H9 (cell line): ENCODE measurements at regions not wholly inside any gene's neighbourhood (a gene's known extent, or its start where the extent isn't known, plus 50 kb on each side); places are given as distances from the start of the nearest gene placed in this dataset.

Source experiments
- DNase-seq: peaks from one replicate; pipeline ENCODE4 v3.0.0-alpha.2; 2017
- H2AFZ ChIP-seq: one replicate; pipeline ENCODE4 v1.6.1; 2013; ENCODE audit warnings: mild to moderate bottlenecking, low read length, control low read depth, moderate library complexity
- H2AK5ac ChIP-seq: 2 replicates; pipeline ENCODE4 v1.6.1; 2013; ENCODE audit warnings: low read length, control low read depth, mixed read lengths; ENCODE audit not compliant: insufficient read length
- H2BK120ac ChIP-seq: one replicate; pipeline ENCODE4 v1.6.1; 2013; ENCODE audit warnings: low read depth, mild to moderate bottlenecking, low read length, control low read depth, inconsistent platforms; ENCODE audit not compliant: poor library complexity, severe bottlenecking
- H2BK12ac ChIP-seq: 2 replicates; pipeline ENCODE4 v1.6.1; 2013; ENCODE audit warnings: low read length, control low read depth, mixed read lengths, low read depth; ENCODE audit not compliant: insufficient read length
- H2BK15ac ChIP-seq: 2 replicates; pipeline ENCODE4 v1.6.1; 2013; ENCODE audit warnings: low read depth, low read length, control low read depth
- H2BK20ac ChIP-seq: one replicate; pipeline ENCODE4 v1.6.1; 2013; ENCODE audit warnings: low read depth, mild to moderate bottlenecking, low read length, control low read depth, inconsistent platforms; ENCODE audit not compliant: poor library complexity, severe bottlenecking
- H2BK5ac ChIP-seq: 2 replicates; pipeline ENCODE4 v1.6.1; 2013; ENCODE audit warnings: low read length, control low read depth, mixed read lengths; ENCODE audit not compliant: insufficient read length
- H3K14ac ChIP-seq: 2 replicates; pipeline ENCODE4 v1.6.1; 2013; ENCODE audit warnings: low read length, control low read depth; ENCODE audit not compliant: insufficient read depth
- H3K18ac ChIP-seq: 2 replicates; pipeline ENCODE4 v1.6.1; 2013; ENCODE audit warnings: low read depth, mild to moderate bottlenecking, mixed read lengths, low read length, control low read depth; ENCODE audit not compliant: insufficient read length
- H3K23ac ChIP-seq: 2 replicates; pipeline ENCODE4 v1.6.1; 2013; ENCODE audit warnings: low read length, control low read depth, mixed read lengths, low read depth; ENCODE audit not compliant: insufficient read length
- H3K23me2 ChIP-seq: 2 replicates; pipeline ENCODE4 v1.6.1; 2013; ENCODE audit warnings: low read depth, mild to moderate bottlenecking, mixed read lengths, low read length, control low read depth; ENCODE audit not compliant: insufficient read length, poor library complexity, severe bottlenecking
- H3K27ac ChIP-seq: 2 replicates; pipeline ENCODE4 v1.5.1; 2013; ENCODE audit warnings: low read length, control low read depth, mixed read lengths, low read depth; ENCODE audit not compliant: insufficient read length
- H3K27me3 ChIP-seq: 2 replicates; pipeline ENCODE4 v1.6.1; 2013; ENCODE audit warnings: low read length, control low read depth, inconsistent platforms; ENCODE audit not compliant: insufficient read depth
- H3K4ac ChIP-seq: 2 replicates; pipeline ENCODE4 v1.6.1; 2013; ENCODE audit warnings: low read depth, mild to moderate bottlenecking, control low read depth, inconsistent platforms, low read length, moderate library complexity
- H3K4me1 ChIP-seq: 2 replicates; pipeline ENCODE4 v1.6.1; 2013; ENCODE audit warnings: low read length, control low read depth, inconsistent platforms; ENCODE audit not compliant: insufficient read depth
- H3K4me2 ChIP-seq: 2 replicates; pipeline ENCODE4 v1.6.1; 2013; ENCODE audit warnings: low read length, control low read depth, mixed read lengths; ENCODE audit not compliant: insufficient read length, insufficient read depth
- H3K56ac ChIP-seq: 2 replicates; pipeline ENCODE4 v1.6.1; 2013; ENCODE audit warnings: low read depth, mild to moderate bottlenecking, mixed read lengths, low read length, control low read depth; ENCODE audit not compliant: insufficient read length
- H3K79me1 ChIP-seq: 2 replicates; pipeline ENCODE4 v1.6.1; 2013; ENCODE audit warnings: low read depth, mild to moderate bottlenecking, moderate library complexity, low read length, control low read depth, inconsistent platforms; ENCODE audit not compliant: insufficient read depth, poor library complexity, severe bottlenecking
- H3K79me2 ChIP-seq: 2 replicates; pipeline ENCODE4 v1.6.1; 2013; ENCODE audit warnings: low read length, control low read depth, inconsistent platforms; ENCODE audit not compliant: insufficient read depth
- H3K9ac ChIP-seq: 2 replicates; pipeline ENCODE4 v1.6.1; 2013; ENCODE audit warnings: low read length, control low read depth, mixed read lengths; ENCODE audit not compliant: insufficient read length; ENCODE audit errors: extremely low read depth
- H3K9me3 ChIP-seq: one replicate; pipeline ENCODE4 v1.6.1; 2013; ENCODE audit warnings: low read depth, low read length, inconsistent platforms; ENCODE audit not compliant: control insufficient read depth
- H3T11ph ChIP-seq: one replicate; pipeline ENCODE4 v1.6.1; 2013; ENCODE audit warnings: mild to moderate bottlenecking, low read length, control low read depth, inconsistent platforms
- H4K20me1 ChIP-seq: one replicate; pipeline ENCODE4 v1.6.1; 2013; ENCODE audit not compliant: control insufficient read depth, insufficient read length, insufficient read depth
- H4K5ac ChIP-seq: 2 replicates; pipeline ENCODE4 v1.6.1; 2013; ENCODE audit warnings: low read depth, mild to moderate bottlenecking, mixed read lengths, low read length, control low read depth; ENCODE audit not compliant: insufficient read length
- H4K8ac ChIP-seq: replicated peaks from 2 replicates; pipeline ENCODE4 v1.6.1; 2013; ENCODE audit warnings: low read length, control low read depth, mixed read lengths, low read depth; ENCODE audit not compliant: insufficient read length
- H4K91ac ChIP-seq: 2 replicates; pipeline ENCODE4 v1.6.1; 2013; ENCODE audit warnings: low read depth, mild to moderate bottlenecking, moderate library complexity, mixed read lengths, low read length, control low read depth; ENCODE audit not compliant: insufficient read length
- H3K27ac Mint-ChIP-seq, 3 experiments: 2 replicates in 2 of 3; 3 replicates in 1 of 3; pipeline ENCODE4 v1.8.0; 2020 to 2021; ENCODE audit warnings: mixed read lengths in 3 of 3, mild to moderate bottlenecking in 1 of 3, moderate library complexity in 1 of 3
- H3K27me3 Mint-ChIP-seq: 2 replicates; pipeline ENCODE4 v1.8.0; 2021; ENCODE audit warnings: low read depth, mild to moderate bottlenecking, moderate library complexity, mixed read lengths
- H3K36me3 Mint-ChIP-seq, 3 experiments: 2 replicates in 2 of 3; 3 replicates in 1 of 3; pipeline ENCODE4 v1.8.0; 2020 to 2021; ENCODE audit warnings: low read depth in 3 of 3, mixed read lengths in 3 of 3; ENCODE audit not compliant: insufficient read depth in 1 of 3
- H3K4me1 Mint-ChIP-seq, 2 experiments: 2 replicates each; pipeline ENCODE4 v1.8.0; 2020; ENCODE audit warnings: mixed read lengths in 2 of 2
- H3K4me3 Mint-ChIP-seq, 2 experiments: 2 replicates in 1 of 2; 3 replicates in 1 of 2; pipeline ENCODE4 v1.8.0; 2020 to 2021; ENCODE audit warnings: mild to moderate bottlenecking in 2 of 2, mixed read lengths in 2 of 2, moderate library complexity in 1 of 2
- H3K9me3 Mint-ChIP-seq, 2 experiments: 2 replicates in 1 of 2; 3 replicates in 1 of 2; pipeline ENCODE4 v1.8.0; 2020; ENCODE audit warnings: mild to moderate bottlenecking in 2 of 2, mixed read lengths in 2 of 2, moderate library complexity in 1 of 2
- WGBS: extraction: QIAGEN DNeasy Blood & Tissue Kit; methylation state at CpG from one replicate; pipeline ENCODE4 v1.1.7; 2013; ENCODE audit warnings: missing lambda C conversion rate, low lambda C conversion rate, mixed read lengths; ENCODE audit not compliant: insufficient read length; ENCODE audit errors: extremely low coverage; 5-methylcytosine and 5-hydroxymethylcytosine counted together
- TF ChIP-seq, protein P1 (sequence below): fragments of 200-600 bp; sonication (generic); conservative IDR thresholded peaks from 3 replicates; pipeline ENCODE4 v1.8.0; 2021; ENCODE audit warnings: antibody characterized with exemption, mild to moderate bottlenecking

DNA sequence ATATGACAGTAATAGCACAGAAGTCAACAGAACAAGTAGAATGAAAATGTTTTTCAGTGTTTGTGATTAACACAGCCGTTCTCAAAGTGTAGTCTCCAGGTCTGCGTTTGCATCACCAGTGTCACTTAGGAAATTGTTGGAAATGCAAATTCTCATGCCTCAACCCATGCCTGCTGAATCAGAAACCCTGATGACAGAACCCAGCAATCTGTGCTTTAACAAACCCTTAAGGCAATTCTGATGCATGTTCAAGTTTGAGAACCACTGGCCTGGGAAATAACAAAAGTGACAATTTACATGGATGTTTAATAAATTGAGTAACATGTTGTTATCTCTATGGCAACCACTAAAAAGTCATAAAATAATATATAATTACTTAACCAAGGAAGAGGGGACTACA, 103.1 kb upstream of the ATP11B start:
- H3K56ac ChIP-seq = no peak overlapping the region
- H3K18ac ChIP-seq = no peak overlapping the region
- Mint-ChIP-seq H3K4me3 (no peak overlapping the region), H3K27me3 (no peaks in the 10 kb centered on the region), H3K9me3 (no peaks in the 10 kb centered on the region), H3K36me3 (no peaks in the 10 kb centered on the region), H3K4me1 (no peaks in the 10 kb centered on the region), H3K27ac (no peak overlapping the region)
- no peak overlapping the region for H3K27ac ChIP-seq
- no peaks in the 10 kb centered on the region for H4K20me1 ChIP-seq
- no peaks in the 10 kb centered on the region for H3K27me3 ChIP-seq
- H2BK120ac ChIP-seq = no peak overlapping the region
- no peaks in the 10 kb centered on the region for H3K79me2 ChIP-seq
- H3K9ac ChIP-seq = no peak overlapping the region
- H3K4ac ChIP-seq = no peak overlapping the region
- no peak overlapping the region for H3K4me2 ChIP-seq
- no peak overlapping the region for H3K23ac ChIP-seq
- no peaks in the 10 kb centered on the region for H3K79me1 ChIP-seq
- H3K9me3 ChIP-seq = no peaks in the 10 kb centered on the region
- no peak overlapping the region for H2AFZ ChIP-seq
- no peak overlapping the region for H2BK5ac ChIP-seq
- WGBS = no CpG with 5 or more reads among the region's 2 CpGs
- no peak overlapping the region for H2BK20ac ChIP-seq
- no peak overlapping the region for H3K14ac ChIP-seq
- no peak overlapping the region for H2AK5ac ChIP-seq
- TF ChIP-seq, protein P1, sequence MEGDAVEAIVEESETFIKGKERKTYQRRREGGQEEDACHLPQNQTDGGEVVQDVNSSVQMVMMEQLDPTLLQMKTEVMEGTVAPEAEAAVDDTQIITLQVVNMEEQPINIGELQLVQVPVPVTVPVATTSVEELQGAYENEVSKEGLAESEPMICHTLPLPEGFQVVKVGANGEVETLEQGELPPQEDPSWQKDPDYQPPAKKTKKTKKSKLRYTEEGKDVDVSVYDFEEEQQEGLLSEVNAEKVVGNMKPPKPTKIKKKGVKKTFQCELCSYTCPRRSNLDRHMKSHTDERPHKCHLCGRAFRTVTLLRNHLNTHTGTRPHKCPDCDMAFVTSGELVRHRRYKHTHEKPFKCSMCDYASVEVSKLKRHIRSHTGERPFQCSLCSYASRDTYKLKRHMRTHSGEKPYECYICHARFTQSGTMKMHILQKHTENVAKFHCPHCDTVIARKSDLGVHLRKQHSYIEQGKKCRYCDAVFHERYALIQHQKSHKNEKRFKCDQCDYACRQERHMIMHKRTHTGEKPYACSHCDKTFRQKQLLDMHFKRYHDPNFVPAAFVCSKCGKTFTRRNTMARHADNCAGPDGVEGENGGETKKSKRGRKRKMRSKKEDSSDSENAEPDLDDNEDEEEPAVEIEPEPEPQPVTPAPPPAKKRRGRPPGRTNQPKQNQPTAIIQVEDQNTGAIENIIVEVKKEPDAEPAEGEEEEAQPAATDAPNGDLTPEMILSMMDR = no peak
- no peak overlapping the region for H2BK12ac ChIP-seq
- no peak overlapping the region for H4K8ac ChIP-seq
- no peak overlapping the region for H4K5ac ChIP-seq
- no peaks in the 10 kb centered on the region for H3K4me1 ChIP-seq
- no peaks in the 10 kb centered on the region for H3K23me2 ChIP-seq
- no peak overlapping the region for H4K91ac ChIP-seq
- H3T11ph ChIP-seq = no peak overlapping the region
- DNase-seq = no peak
- H2BK15ac ChIP-seq = no peak overlapping the region
